ENCODE measurements at regions not wholly inside any gene's neighbourhood (a gene's known extent, or its start where the extent isn't known, plus 50 kb on each side); places are given as distances from the start of the nearest gene placed in this dataset.

DNA sequence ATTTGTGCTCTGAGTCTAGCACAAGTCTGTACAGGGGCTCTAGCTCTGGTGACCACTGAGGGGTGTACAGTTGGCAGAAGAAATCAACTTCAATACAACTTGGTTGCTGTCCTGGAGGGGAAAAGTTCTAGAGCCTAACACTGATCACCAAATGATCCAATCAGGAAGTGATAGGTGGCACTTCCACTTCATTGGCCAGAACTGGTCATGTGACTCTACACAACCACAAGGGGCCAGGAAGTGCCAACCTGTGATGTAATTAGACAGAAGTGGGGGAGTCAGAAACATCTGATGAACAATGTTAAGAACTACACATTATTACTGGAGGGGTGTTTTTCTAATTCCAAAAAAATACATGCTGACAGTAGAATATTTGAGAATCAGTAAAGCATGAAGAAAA, 401.6 kb downstream of the VRK1 start:
- Histone ChIP-seq H3K36me3 (ENCODE audit: control insufficient read depth in 3 of 3, insufficient read depth in 2 of 3, low read depth in 1 of 3, low read length in 3 of 3) (no peaks in the 10 kb centered on the region), H3K4me3 (ENCODE audit: low read depth in 1 of 3, low read length in 3 of 3) (no peak overlapping the region), H3K27me3 (ENCODE audit: control insufficient read depth in 3 of 3, insufficient read depth in 3 of 3, low read length in 3 of 3) (no peaks in the 10 kb centered on the region), H3K9me3 (ENCODE audit: control insufficient read depth in 2 of 2, insufficient read depth in 1 of 2, low read depth in 1 of 2, low read length in 1 of 2) (peaks cover 0 to 3% of the 10 kb centered on the region in 2 donors), H3K4me1 (ENCODE audit: control insufficient read depth in 3 of 3, insufficient read depth in 2 of 3, low read depth in 1 of 3, low read length in 2 of 3) (no peaks in the 10 kb centered on the region), H3K27ac (ENCODE audit: low read depth in 1 of 3, low read length in 2 of 3) (no peak overlapping the region)
- no peak for FAIRE-seq
- DNase-seq: no peak

DNA sequence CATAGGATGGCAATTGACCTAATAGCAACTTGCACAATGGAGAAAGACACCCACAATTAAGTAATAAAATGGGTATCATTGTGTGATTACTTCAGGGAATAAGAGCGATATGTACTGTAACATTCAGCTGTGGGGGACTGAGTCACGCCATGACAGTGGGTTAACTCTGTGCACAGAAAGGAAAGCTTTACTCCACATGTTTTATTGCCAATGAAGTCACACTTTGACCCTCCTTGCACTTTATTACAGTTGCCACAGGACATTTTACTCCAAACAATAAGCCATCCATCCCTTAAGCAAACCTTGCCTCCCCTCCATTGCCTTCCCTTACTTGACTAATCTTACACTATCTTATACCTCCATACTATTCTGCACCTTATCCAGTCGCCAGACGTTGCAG, 403.1 kb downstream of the VRK1 start:
- no peak for FAIRE-seq

GRCh38 chr14:97206916-97207315, 409.7 kb downstream of the VRK1 start:
- DNase-seq (no peak), FAIRE-seq (no peak)
- no peaks in the 10 kb centered on the region for H3K27me3 ChIP-seq (ENCODE audit: control insufficient read depth in 3 of 3, insufficient read depth in 3 of 3, low read length in 3 of 3)
- no peaks in the 10 kb centered on the region for H3K36me3 ChIP-seq (ENCODE audit: control insufficient read depth in 3 of 3, insufficient read depth in 2 of 3, low read depth in 1 of 3, low read length in 3 of 3)
- H3K9me3 ChIP-seq (ENCODE audit: control insufficient read depth in 2 of 2, insufficient read depth in 1 of 2, low read depth in 1 of 2, low read length in 1 of 2): no peaks in the 10 kb centered on the region
- H3K27ac ChIP-seq (ENCODE audit: low read depth in 1 of 3, low read length in 2 of 3): no peak overlapping the region
- no peaks in the 10 kb centered on the region for H3K4me1 ChIP-seq (ENCODE audit: control insufficient read depth in 3 of 3, insufficient read depth in 2 of 3, low read depth in 1 of 3, low read length in 2 of 3)
- H3K4me3 ChIP-seq (ENCODE audit: low read depth in 1 of 3, low read length in 3 of 3): no peak overlapping the region
- WGBS, 3 donors: 82 to 86% (median 86%) methylated on average over 11 of the region's 11 CpGs

More for the DNA sequence above, 403.1 kb downstream of the VRK1 start:
- Histone ChIP-seq H3K27ac (ENCODE audit: low read depth in 1 of 3, low read length in 2 of 3) (no peak overlapping the region), H3K9me3 (ENCODE audit: control insufficient read depth in 2 of 2, insufficient read depth in 1 of 2, low read depth in 1 of 2, low read length in 1 of 2) (peaks cover 0 to 3% of the 10 kb centered on the region in 2 donors), H3K4me1 (ENCODE audit: control insufficient read depth in 3 of 3, insufficient read depth in 2 of 3, low read depth in 1 of 3, low read length in 2 of 3) (no peaks in the 10 kb centered on the region), H3K27me3 (ENCODE audit: control insufficient read depth in 3 of 3, insufficient read depth in 3 of 3, low read length in 3 of 3) (no peaks in the 10 kb centered on the region), H3K4me3 (ENCODE audit: low read depth in 1 of 3, low read length in 3 of 3) (no peak overlapping the region), H3K36me3 (ENCODE audit: control insufficient read depth in 3 of 3, insufficient read depth in 2 of 3, low read depth in 1 of 3, low read length in 3 of 3) (no peaks in the 10 kb centered on the region)
- WGBS, 3 donors: 77 to 85% (median 77%) methylated on average over 4 of the region's 4 CpGs
- no peak for DNase-seq

- Histone ChIP-seq H3K27me3 (ENCODE audit: control insufficient read depth in 3 of 3, insufficient read depth in 3 of 3, low read length in 3 of 3) (no peaks in the 10 kb centered on the region), H3K36me3 (ENCODE audit: control insufficient read depth in 3 of 3, insufficient read depth in 2 of 3, low read depth in 1 of 3, low read length in 3 of 3) (no peaks in the 10 kb centered on the region), H3K4me1 (ENCODE audit: control insufficient read depth in 3 of 3, insufficient read depth in 2 of 3, low read depth in 1 of 3, low read length in 2 of 3) (no peaks in the 10 kb centered on the region), H3K4me3 (ENCODE audit: low read depth in 1 of 3, low read length in 3 of 3) (no peak overlapping the region), H3K27ac (ENCODE audit: low read depth in 1 of 3, low read length in 2 of 3) (no peak overlapping the region), H3K9me3 (ENCODE audit: control insufficient read depth in 2 of 2, insufficient read depth in 1 of 2, low read depth in 1 of 2, low read length in 1 of 2) (no peaks in the 10 kb centered on the region)
- no peak for DNase-seq
- FAIRE-seq: no peak
- 85 to 88% (median 88%) methylated on average over 1 of the region's 1 CpG for WGBS, 3 donors
Observed at GRCh38 chr14:97210202-97210601, 413.0 kb downstream of the VRK1 start.

DNA sequence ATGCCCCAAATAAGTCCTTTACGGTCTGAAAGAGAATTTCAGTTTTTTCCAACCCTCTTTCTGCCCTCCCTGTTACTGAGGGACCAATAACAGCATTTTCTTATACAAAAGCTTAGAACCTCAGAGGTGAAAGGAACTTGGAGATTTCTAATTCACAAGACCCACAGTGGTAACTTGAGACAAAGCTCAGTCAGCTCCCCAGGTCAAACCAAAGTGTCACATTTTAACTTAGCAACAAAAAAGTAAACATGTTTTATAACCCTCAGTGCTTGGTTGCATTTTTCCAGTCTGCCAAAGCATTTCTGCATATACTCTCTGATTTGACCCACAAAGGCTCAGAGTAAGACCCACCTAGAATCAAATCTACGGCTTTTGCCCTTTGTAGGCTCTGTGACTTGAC, 415.2 kb downstream of the VRK1 start:
- Histone ChIP-seq H3K36me3 (ENCODE audit: control insufficient read depth in 3 of 3, insufficient read depth in 2 of 3, low read depth in 1 of 3, low read length in 3 of 3) (no peaks in the 10 kb centered on the region), H3K27me3 (ENCODE audit: control insufficient read depth in 3 of 3, insufficient read depth in 3 of 3, low read length in 3 of 3) (peaks cover 0 to 6% (median 0%) of the 10 kb centered on the region in 3 donors), H3K27ac (ENCODE audit: low read depth in 1 of 3, low read length in 2 of 3) (no peak overlapping the region), H3K4me3 (ENCODE audit: low read depth in 1 of 3, low read length in 3 of 3) (no peak overlapping the region), H3K9me3 (ENCODE audit: control insufficient read depth in 2 of 2, insufficient read depth in 1 of 2, low read depth in 1 of 2, low read length in 1 of 2) (no peaks in the 10 kb centered on the region), H3K4me1 (ENCODE audit: control insufficient read depth in 3 of 3, insufficient read depth in 2 of 3, low read depth in 1 of 3, low read length in 2 of 3) (no peaks in the 10 kb centered on the region)
- 81 to 87% (median 82%) methylated on average over 2 of the region's 2 CpGs for WGBS, 3 donors
- FAIRE-seq (no peak), DNase-seq (no peak)

GRCh38 chr14:97213720-97214119, 416.5 kb downstream of the VRK1 start:
- H3K4me3 ChIP-seq (ENCODE audit: low read depth in 1 of 3, low read length in 3 of 3): no peak overlapping the region
- no peaks in the 10 kb centered on the region for H3K9me3 ChIP-seq (ENCODE audit: control insufficient read depth in 2 of 2, insufficient read depth in 1 of 2, low read depth in 1 of 2, low read length in 1 of 2)
- FAIRE-seq: no peak
- H3K27me3 ChIP-seq (ENCODE audit: control insufficient read depth in 3 of 3, insufficient read depth in 3 of 3, low read length in 3 of 3): peaks cover 1 to 16% (median 2%) of the 10 kb centered on the region in 3 donors
- no peaks in the 10 kb centered on the region for H3K4me1 ChIP-seq (ENCODE audit: control insufficient read depth in 3 of 3, insufficient read depth in 2 of 3, low read depth in 1 of 3, low read length in 2 of 3)
- H3K36me3 ChIP-seq (ENCODE audit: control insufficient read depth in 3 of 3, insufficient read depth in 2 of 3, low read depth in 1 of 3, low read length in 3 of 3): no peaks in the 10 kb centered on the region
- H3K27ac ChIP-seq (ENCODE audit: low read depth in 1 of 3, low read length in 2 of 3): no peak overlapping the region
- 81 to 84% (median 82%) methylated on average over 4 of the region's 4 CpGs for WGBS, 3 donors
- DNase-seq: no peak

DNA sequence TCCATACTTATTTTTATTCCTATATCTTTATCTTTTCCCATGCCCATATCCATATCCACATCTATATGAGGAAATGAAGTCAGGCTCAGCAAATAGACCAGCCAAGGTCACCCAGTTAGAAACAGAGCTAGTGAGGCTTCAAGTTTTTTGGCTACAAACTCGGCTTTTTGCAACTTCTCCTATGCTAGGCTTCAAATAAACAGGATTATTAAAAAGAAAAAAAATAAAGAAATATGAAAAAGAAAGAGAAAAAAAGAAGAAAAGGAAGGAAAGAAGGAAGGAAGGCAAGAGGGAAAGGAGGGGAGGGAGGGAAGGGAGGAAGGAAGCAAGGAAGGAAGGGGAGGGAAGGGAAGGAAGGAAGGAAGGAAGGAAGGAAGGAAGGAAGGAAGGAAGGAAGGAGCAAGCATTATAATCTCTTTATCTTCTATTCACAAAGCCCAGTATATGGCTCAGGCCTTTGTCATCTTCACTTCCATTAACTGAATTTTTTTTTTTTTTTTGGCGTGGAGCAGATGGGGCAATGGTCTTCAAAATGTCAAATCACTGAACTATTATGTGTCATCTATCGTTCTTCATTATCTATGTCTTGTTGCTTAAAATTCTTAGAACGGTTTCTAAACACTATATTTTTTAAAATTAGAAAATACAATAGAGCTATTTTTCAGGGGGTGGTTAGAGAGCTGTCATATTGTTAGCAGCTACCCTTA, 418.2 kb downstream of the VRK1 start:
- Histone ChIP-seq H3K4me1 (ENCODE audit: control insufficient read depth in 3 of 3, insufficient read depth in 2 of 3, low read depth in 1 of 3, low read length in 2 of 3) (no peaks in the 10 kb centered on the region), H3K36me3 (ENCODE audit: control insufficient read depth in 3 of 3, insufficient read depth in 2 of 3, low read depth in 1 of 3, low read length in 3 of 3) (no peaks in the 10 kb centered on the region), H3K27me3 (ENCODE audit: control insufficient read depth in 3 of 3, insufficient read depth in 3 of 3, low read length in 3 of 3) (peaks cover 5 to 31% (median 11%) of the 10 kb centered on the region in 3 donors), H3K27ac (ENCODE audit: low read depth in 1 of 3, low read length in 2 of 3) (no peak overlapping the region), H3K9me3 (ENCODE audit: control insufficient read depth in 2 of 2, insufficient read depth in 1 of 2, low read depth in 1 of 2, low read length in 1 of 2) (no peaks in the 10 kb centered on the region), H3K4me3 (ENCODE audit: low read depth in 1 of 3, low read length in 3 of 3) (no peak overlapping the region)
- DNase-seq (no peak), FAIRE-seq (no peak)
- WGBS, 3 donors: 84 to 86% (median 84%) methylated on average over 4 of the region's 4 CpGs

DNA sequence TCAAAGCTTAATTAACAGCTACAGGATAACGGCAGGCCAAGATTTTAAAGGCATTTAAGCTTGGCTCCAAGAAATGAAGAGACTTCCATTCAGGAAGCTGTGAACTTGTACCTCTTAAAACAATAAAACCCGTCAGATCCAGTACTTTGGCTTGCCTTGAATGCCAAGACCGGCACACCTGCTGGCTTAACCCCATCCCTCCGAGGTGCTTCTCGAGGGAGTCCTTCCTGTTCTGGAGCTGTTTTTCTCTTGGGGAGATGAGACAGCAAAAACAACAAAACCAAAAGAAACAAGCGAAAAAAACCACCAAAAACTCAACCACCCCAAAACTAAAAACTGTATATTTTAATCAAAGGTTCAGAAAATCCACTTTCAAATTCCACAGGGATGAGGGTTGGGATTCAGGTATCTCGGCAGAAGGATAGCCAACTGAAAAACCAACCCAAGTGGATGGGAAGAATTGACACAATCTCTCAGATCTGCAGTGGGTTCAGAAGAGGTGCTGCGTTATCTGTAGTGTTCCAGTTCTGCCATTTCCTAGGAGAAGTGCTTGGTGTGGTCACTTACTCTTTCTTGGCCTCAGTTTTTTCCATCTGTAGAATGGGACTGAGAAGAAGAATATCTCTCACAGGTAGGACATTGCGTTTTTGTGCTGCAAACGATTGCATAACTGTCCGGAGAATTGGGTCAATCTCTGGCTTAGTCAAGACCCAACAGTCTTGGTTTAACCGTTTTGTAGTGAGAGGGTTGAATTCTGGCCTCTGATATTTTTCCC, 420.1 kb downstream of the VRK1 start:
- H3K9me3 ChIP-seq (ENCODE audit: control insufficient read depth in 2 of 2, insufficient read depth in 1 of 2, low read depth in 1 of 2, low read length in 1 of 2): no peaks in the 10 kb centered on the region
- DNase-seq (peak in 1 of 2 donors; percentile 11), FAIRE-seq (no peak)
- no peaks in the 10 kb centered on the region for H3K4me1 ChIP-seq (ENCODE audit: control insufficient read depth in 3 of 3, insufficient read depth in 2 of 3, low read depth in 1 of 3, low read length in 2 of 3)
- H3K4me3 ChIP-seq (ENCODE audit: low read depth in 1 of 3, low read length in 3 of 3): no peak overlapping the region
- H3K36me3 ChIP-seq (ENCODE audit: control insufficient read depth in 3 of 3, insufficient read depth in 2 of 3, low read depth in 1 of 3, low read length in 3 of 3): no peaks in the 10 kb centered on the region
- 40 to 54% (median 47%) methylated on average over 12 of the region's 12 CpGs for WGBS, 3 donors
- H3K27me3 ChIP-seq (ENCODE audit: control insufficient read depth in 3 of 3, insufficient read depth in 3 of 3, low read length in 3 of 3): peaks cover 5 to 35% (median 15%) of the 10 kb centered on the region in 3 donors
- no peak overlapping the region for H3K27ac ChIP-seq (ENCODE audit: low read depth in 1 of 3, low read length in 2 of 3)
